HG03558 (cell line): ENCODE measurements at regions not wholly inside any gene's neighbourhood (a gene's known extent, or its start where the extent isn't known, plus 50 kb on each side); places are given as distances from the start of the nearest gene placed in this dataset.

ENCODE experiments used
- ATAC-seq: cut with Tn5 transposase; IDR thresholded peaks from one replicate; pipeline ENCODE4 v1.9.1; 2021; ENCODE audit warnings: moderate number of reproducible peaks; ENCODE audit not compliant: unreplicated experiment; ENCODE audit errors: extremely low read depth

DNA sequence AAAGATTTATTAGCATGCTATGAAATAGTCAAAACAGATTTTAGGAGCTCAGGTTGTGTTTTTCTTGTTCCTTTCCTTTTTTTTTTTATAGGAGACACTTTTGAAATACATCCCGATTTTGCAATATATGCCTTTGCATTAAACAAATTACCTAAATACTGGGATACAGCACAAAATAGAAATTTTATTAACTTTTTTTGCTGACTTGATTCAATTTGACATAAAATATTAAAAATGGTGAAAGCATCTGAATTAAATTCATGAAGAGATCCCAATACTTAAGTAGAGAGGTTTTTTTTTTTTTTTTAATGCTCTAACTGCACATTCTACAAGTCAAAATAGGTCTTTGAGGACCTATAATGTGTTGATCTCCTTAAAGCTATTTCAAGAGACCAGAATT lies 939.5 kb upstream of the CHAC2 start:
- ATAC-seq: no peak

DNA sequence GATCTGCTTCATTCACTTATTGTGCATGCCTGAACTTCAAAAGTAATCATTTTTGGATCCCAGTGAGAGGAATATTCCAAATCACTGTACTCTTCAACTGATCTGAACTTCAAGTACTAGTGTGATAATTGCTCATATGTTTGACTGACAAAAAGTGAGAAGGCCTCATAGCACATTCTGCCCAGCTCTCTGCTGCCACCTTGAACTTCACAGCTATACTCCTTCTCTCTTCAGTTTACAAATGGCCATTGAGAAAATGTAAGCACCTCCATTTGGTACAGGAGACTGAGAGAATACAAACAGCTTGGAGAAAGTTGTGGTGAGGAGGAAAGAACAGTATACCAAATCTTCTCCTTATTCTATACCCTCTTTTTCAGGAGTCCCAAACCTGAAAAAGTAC lies 946.0 kb upstream of the CHAC2 start:
- ATAC-seq: no peak

GRCh38 chr2:52818958-52819357 lies 948.6 kb upstream of the CHAC2 start:
- ATAC-seq: no peak

DNA sequence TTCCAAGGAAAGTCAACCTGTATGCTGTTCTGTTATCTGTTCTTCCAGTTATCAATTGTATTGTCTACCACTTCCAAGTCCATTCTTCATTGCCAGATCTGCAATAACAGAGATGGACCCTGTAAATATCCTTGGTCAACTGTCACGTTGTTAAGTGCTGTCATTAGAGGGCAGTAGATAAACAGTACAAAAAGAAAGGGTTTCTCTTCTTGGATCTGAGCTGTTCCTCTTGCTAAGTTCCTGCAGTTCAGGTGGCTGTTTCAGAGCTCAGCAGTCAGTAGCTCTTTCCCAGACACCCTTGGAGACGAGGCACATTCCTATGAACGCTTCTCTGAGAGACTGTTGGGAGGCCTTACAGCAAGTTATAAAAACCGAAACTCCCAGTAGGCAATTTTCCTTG lies 957.1 kb upstream of the CHAC2 start:
- no peak for ATAC-seq

GRCh38 chr2:52805901-52806410 lies 961.6 kb upstream of the CHAC2 start:
- ATAC-seq: no peak

GRCh38 chr2:52794581-52794980 lies 973.0 kb upstream of the CHAC2 start:
- ATAC-seq: no peak

GRCh38 chr2:52779446-52779845 lies 988.2 kb upstream of the CHAC2 start:
- ATAC-seq: no peak

- no peak for ATAC-seq
Measured at GRCh38 chr2:52776571-52776970, 991.0 kb upstream of the CHAC2 start.

DNA sequence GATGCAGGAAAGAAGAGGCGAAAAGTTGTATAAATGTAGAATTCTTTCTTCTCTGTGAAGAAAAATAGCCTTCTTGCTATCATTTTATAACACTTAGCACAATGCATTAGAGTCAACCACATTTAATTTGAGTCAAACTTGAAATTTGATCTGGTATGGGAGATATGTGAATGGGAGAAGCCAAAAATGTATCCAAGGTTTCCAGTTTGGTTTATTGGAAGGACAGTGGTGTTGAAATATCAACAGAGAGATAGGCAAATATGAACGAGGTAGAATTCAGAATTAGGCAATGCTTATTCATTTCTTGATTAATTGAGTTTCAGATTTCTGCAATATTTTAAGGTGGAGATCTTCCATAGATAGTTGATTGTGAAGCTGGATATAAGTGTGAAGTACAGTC lies 991.9 kb upstream of the CHAC2 start:
- no peak for ATAC-seq

DNA sequence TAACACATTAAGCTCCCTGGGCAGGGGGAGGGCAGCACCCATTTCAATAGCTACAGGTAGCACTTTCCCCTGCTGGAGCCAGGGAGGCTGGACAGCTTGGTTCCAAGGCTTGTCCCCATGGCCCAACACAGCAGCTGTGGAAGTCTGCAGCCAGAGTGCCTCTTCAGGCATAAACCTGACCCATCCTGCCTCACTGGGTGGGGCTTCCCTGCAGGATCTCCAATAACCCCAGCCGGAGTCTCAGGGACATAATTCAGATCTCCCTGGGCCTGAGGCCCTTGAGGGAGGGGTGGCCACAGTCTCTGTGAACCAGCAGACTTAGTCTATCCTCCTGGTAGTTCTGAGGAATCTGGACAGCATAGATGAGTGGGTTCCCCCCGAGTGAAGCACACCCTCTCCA lies 1001.9 kb upstream of the CHAC2 start:
- no peak for ATAC-seq

- no peak for ATAC-seq
Measured at GRCh38 chr2:52749764-52750163, 1017.8 kb upstream of the CHAC2 start.

DNA sequence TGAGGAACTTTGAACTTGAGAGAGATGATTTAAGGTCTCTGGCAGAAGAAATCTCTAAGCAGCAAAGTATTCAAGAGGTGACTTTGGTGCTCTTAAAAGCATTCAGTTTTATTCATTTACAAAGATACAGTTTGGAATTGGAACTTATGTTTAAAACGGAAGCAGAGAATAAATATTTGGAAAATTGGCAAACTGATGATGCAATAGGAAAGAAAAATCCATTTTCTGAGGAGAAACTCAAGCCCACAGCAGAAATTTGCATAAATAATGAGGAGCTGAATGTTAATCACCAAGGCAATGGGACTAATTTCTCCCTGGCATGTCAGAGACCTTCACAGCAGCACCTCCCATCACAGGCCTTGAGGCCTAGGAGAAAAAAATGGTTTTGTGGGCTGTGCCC lies 1022.5 kb upstream of the CHAC2 start:
- ATAC-seq: no peak

GRCh38 chr2:52732849-52733395 lies 1034.7 kb upstream of the CHAC2 start:
- no peak for ATAC-seq

DNA sequence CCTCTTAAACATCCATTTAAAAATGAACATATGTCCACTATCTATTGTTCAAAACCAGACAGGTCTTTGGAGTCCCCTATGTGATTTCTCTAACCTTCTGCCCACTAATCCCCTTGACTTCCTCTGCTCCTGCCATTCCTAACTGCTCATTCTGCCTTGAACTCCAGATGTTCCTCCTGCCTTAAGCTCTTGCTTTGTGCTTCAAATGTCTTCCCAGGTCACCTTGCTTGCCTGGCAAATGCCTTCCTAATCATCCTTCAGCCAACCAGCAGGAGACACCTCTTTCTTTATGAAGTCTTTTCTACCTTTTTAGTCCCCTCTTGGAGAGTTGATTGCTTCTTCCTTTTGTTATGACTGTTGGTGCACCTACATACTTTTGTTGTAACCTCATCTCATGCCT lies 1043.0 kb upstream of the CHAC2 start:
- ATAC-seq: no peak

DNA sequence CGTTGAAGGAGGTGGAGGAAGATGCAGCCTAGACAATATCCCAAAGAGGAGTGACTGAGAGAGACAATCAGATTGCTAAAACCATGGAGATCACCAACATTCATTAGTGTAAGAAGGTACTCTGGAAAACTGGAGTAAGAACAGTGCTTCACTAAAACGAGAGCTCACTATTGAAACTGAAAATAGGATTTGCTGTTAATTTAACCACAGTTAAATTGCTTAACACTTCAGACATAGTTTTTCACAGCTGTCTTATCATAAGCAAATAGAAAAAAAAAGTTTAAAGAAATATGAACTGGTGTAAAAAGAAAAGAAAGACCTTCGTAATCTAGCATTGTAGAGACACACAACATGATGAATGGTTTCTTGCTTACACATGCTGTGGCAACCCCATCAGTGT lies 1049.8 kb upstream of the CHAC2 start:
- no peak for ATAC-seq

GRCh38 chr2:52710810-52711618 lies 1056.6 kb upstream of the CHAC2 start:
- ATAC-seq: no peak

- no peak for ATAC-seq
Measured at GRCh38 chr2:52704251-52704650, 1063.4 kb upstream of the CHAC2 start.

DNA sequence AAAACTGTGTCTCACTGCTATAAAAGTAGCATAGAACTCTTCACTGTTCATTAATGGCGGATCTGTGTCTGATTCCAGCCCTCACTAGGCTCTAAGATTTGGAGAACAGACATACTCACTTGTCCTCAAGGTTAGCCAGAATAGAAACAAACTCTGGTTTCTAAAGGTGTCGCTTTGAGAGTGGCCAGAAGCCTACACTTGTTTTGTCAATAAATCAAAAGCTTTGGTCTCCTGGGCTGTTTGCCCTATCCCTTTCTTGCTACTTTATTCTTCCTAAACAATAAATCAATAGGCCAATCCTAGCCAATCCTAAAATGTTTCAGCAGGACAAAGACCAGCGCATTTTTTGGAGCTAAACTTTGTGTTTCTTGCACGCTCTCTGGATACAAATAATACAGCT lies 1064.6 kb upstream of the CHAC2 start:
- no peak for ATAC-seq

DNA sequence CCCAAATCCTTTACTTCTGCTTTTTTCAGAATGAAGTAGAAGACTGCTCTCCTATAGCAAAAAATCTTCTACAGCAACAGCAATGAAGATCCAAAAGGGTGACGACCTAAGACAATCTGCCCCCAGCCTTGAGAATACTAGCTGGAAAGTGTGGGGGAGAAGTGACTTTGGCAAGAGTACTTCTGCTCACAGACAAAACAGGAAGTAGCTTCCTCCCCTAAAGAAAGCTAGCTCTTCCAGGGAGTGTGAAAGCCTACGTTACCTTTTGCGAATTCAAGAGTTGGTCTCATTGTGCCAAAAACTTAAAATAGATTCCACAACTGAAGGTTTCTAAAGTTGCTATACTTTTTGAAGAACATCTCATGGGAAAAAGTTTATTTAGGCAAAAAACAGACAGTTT lies 1069.2 kb upstream of the CHAC2 start:
- ATAC-seq: no peak

GRCh38 chr2:52697690-52698089 lies 1069.9 kb upstream of the CHAC2 start:
- no peak for ATAC-seq

DNA sequence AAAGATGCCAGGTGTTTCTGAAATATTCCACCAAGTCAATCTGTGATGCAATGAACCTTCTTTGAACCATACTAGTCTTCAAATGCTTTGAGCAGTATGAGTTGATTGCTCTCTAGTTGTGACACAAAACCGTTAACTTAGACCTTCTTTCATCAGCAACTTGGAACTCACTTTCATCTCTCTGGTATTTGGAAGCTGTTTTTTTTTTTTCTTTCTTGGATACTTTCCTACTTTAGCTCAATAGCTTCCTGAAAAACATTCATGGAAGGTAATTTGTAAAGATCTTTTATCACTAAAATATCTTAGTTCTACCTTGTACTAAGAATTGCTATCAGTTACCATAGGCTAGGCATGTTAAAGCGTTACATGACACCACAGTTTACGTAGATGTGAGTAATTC lies 1071.9 kb upstream of the CHAC2 start:
- ATAC-seq: no peak

GRCh38 chr2:52686935-52687334 lies 1080.7 kb upstream of the CHAC2 start:
- no peak for ATAC-seq
